ENCODE measurements at regions not wholly inside any gene's neighbourhood (a gene's known extent, or its start where the extent isn't known, plus 50 kb on each side); places are given as distances from the start of the nearest gene placed in this dataset.
"Not testable (repeated sequence)": the region's sequence is repeated elsewhere in the genome, so short reads cannot be mapped to it uniquely, and the experiment has no call there.

GRCh38 chr11:23563591-23563990, 703.3 kb upstream of the CCDC179 start:
- ATAC-seq (ENCODE audit: poor library complexity) (no peak), DNase-seq (no peak)
- intact Hi-C loops (cut with DNase I), result no loop called here

- intact Hi-C loops (cut with DNase I), result no loop called here
- ATAC-seq (ENCODE audit: poor library complexity), result no peak
- no peak for DNase-seq
These were observed 704.1 kb upstream of the CCDC179 start for GRCh38 chr11:23564370-23564769.

GRCh38 chr11:23569134-23569533, 708.9 kb upstream of the CCDC179 start:
- intact Hi-C loops (cut with DNase I), result no loop called here

GRCh38 chr11:23569547-23569946, 709.3 kb upstream of the CCDC179 start:
- intact Hi-C loops (cut with DNase I), result no loop called here
- no peak for DNase-seq
- no peak for ATAC-seq (ENCODE audit: poor library complexity)

More at GRCh38 chr11:23569134-23569533, 708.9 kb upstream of the CCDC179 start:
- DNase-seq (no peak), ATAC-seq (ENCODE audit: poor library complexity) (no peak)

GRCh38 chr11:23570828-23571227, 710.6 kb upstream of the CCDC179 start:
- DNase-seq (no peak), ATAC-seq (ENCODE audit: poor library complexity) (no peak)
- intact Hi-C loops (cut with DNase I), result no loop called here

GRCh38 chr11:23573429-23573828, 713.2 kb upstream of the CCDC179 start:
- DNase-seq, result no peak
- no peak for ATAC-seq (ENCODE audit: poor library complexity)
- intact Hi-C loops (cut with DNase I), result no loop called here

- intact Hi-C loops (cut with DNase I), result no loop called here
- no peak for ATAC-seq (ENCODE audit: poor library complexity)
- DNase-seq, result no peak
These were observed 713.9 kb upstream of the CCDC179 start for GRCh38 chr11:23574149-23574548.

GRCh38 chr11:23577296-23577695, 717.0 kb upstream of the CCDC179 start:
- DNase-seq (no peak), ATAC-seq (ENCODE audit: poor library complexity) (no peak)
- intact Hi-C loops (cut with DNase I), result no loop called here

- DNase-seq (no peak), ATAC-seq (ENCODE audit: poor library complexity) (no peak)
- intact Hi-C loops (cut with DNase I), result no loop called here
These were observed 725.3 kb upstream of the CCDC179 start for GRCh38 chr11:23585416-23586104.

- intact Hi-C loops (cut with DNase I), result no loop called here
- no peak for ATAC-seq (ENCODE audit: poor library complexity)
- no peak for DNase-seq
These were observed 725.9 kb upstream of the CCDC179 start for GRCh38 chr11:23586173-23586572.

- no peak for DNase-seq
- intact Hi-C loops (cut with DNase I), result no loop called here
- ATAC-seq (ENCODE audit: poor library complexity), result no peak
These were observed 730.5 kb upstream of the CCDC179 start for GRCh38 chr11:23590596-23591308.

- no peak for ATAC-seq (ENCODE audit: poor library complexity)
- intact Hi-C loops (cut with DNase I), result no loop called here
- DNase-seq, result no peak
These were observed 734.5 kb upstream of the CCDC179 start for GRCh38 chr11:23594755-23595154.

GRCh38 chr11:23604966-23605365, 744.7 kb upstream of the CCDC179 start:
- ATAC-seq (ENCODE audit: poor library complexity) (no peak), DNase-seq (no peak)

GRCh38 chr11:23606191-23606590, 745.9 kb upstream of the CCDC179 start:
- DNase-seq (no peak), ATAC-seq (ENCODE audit: poor library complexity) (no peak)
- intact Hi-C loops (cut with DNase I), result no loop called here

More at GRCh38 chr11:23604966-23605365, 744.7 kb upstream of the CCDC179 start:
- intact Hi-C loops (cut with DNase I), result no loop called here

GRCh38 chr11:23611726-23612125, 751.5 kb upstream of the CCDC179 start:
- no peak for ATAC-seq (ENCODE audit: poor library complexity)
- intact Hi-C loops (cut with DNase I), result no loop called here

GRCh38 chr11:23620617-23621016, 760.3 kb upstream of the CCDC179 start:
- intact Hi-C loops (cut with DNase I), result no loop called here
- ATAC-seq (ENCODE audit: poor library complexity) (no peak), DNase-seq (no peak)

More at GRCh38 chr11:23611726-23612125, 751.5 kb upstream of the CCDC179 start:
- DNase-seq, result no peak

GRCh38 chr11:23632293-23632692, 772.0 kb upstream of the CCDC179 start:
- ATAC-seq (ENCODE audit: poor library complexity) (no peak), DNase-seq (no peak)
- intact Hi-C loops (cut with DNase I), result no loop called here

- ATAC-seq (ENCODE audit: poor library complexity) (no peak), DNase-seq (no peak)
- intact Hi-C loops (cut with DNase I), result no loop called here
These were observed 784.2 kb upstream of the CCDC179 start for GRCh38 chr11:23644443-23644842.

- intact Hi-C loops (cut with DNase I); ATAC-seq (ENCODE audit: poor library complexity): not testable (repeated sequence)
These were observed 792.1 kb upstream of the CCDC179 start for GRCh38 chr11:23652336-23652735.

GRCh38 chr11:23653071-23653675, 792.9 kb upstream of the CCDC179 start:
- DNase-seq, result no peak
- intact Hi-C loops (cut with DNase I), result no loop called here
- no peak for ATAC-seq (ENCODE audit: poor library complexity)

More at GRCh38 chr11:23652336-23652735, 792.1 kb upstream of the CCDC179 start:
- DNase-seq, result not testable (repeated sequence)

Measured in Right ventricle myocardium superior (tissue), 1 donor.